Activated naive CD4-positive, alpha-beta T cell treated with anti-CD3 and anti-CD28 coated beads for 36 hours (primary cell): ENCODE measurements at regions not wholly inside any gene's neighbourhood (a gene's known extent, or its start where the extent isn't known, plus 50 kb on each side); places are given as distances from the start of the nearest gene placed in this dataset.

ENCODE experiments used
- CTCF ChIA-PET: fragments of 350-600 bp; sonication (Branson Sonifier 250); formaldehyde crosslinking; loops from one replicate; lab custom pipeline; 2021; ENCODE audit warnings: antibody characterized with exemption; lab: Charles Lee
- DNase-seq: peaks from one replicate; pipeline ENCODE4 v3.0.0-alpha.2; 2020
- H3K27ac Mint-ChIP-seq: one replicate; pipeline ENCODE4 v1.8.0; 2021; ENCODE audit warnings: mild to moderate bottlenecking, mixed read lengths
- H3K27me3 Mint-ChIP-seq: one replicate; pipeline ENCODE4 v1.8.0; 2021; ENCODE audit warnings: low read depth, mixed read lengths
- H3K36me3 Mint-ChIP-seq: one replicate; pipeline ENCODE4 v1.8.0; 2021; ENCODE audit warnings: low read depth, mixed read lengths
- H3K4me1 Mint-ChIP-seq: one replicate; pipeline ENCODE4 v1.8.0; 2021; ENCODE audit warnings: low read depth, mixed read lengths
- H3K4me3 Mint-ChIP-seq: one replicate; pipeline ENCODE4 v1.8.0; 2021; ENCODE audit warnings: mild to moderate bottlenecking, moderate library complexity, mixed read lengths
- H3K9me3 Mint-ChIP-seq: one replicate; pipeline ENCODE4 v1.8.0; 2021; ENCODE audit warnings: mixed read lengths
- intact Hi-C: fragments of 100-400 bp; cut with micrococcal nuclease; formaldehyde crosslinking; loops from one replicate; pipeline ENCODE4 v1.15.1; 2023

DNA sequence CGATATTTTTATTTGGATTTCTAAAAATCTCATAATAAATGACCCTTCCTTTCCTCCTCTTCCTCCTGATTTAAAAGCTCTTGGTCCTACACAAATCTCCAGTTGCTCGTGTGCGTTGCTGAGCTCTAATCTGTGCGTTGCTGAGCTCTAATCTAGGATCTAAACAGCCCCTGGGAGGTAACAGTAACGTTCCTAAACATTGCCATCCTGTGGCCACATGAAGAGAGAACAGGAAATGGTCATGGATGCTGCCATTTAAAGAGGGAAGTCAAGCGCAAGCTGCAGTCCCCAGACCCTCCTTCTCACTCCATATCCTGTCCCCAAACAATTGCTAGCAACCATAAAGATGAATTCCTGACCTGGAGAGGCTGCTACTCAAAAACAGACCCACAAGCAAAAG, 170.8 kb downstream of the NUFIP1 start:
- H3K27ac Mint-ChIP-seq = no peak overlapping the region
- intact Hi-C loops = loop anchor here (2.0 to 5.0 kb wide), 2 partner anchors 106 to 170 kb away; no protein-coding TSS in a partner anchor

DNA sequence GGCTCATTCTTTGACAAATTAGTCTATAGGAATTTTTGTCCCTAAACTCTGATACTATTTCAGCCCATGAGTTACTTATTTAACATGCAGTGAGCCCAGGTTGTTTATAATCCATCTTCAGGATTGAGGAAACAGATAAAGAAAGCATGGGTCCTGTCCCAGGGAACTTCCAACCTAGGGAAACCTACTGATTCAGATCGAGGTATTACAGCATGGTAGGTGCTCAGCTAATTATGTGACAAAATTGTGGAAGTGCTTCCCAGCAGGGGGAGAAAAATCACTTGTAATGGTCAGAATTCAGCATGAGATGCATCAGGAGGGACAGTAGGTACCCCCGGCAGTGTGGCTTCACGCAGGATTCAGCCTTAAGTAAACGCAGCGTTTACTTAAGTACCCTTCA, 171.3 kb downstream of the NUFIP1 start:
- intact Hi-C loops = loop anchor here (2.0 to 5.0 kb wide), 2 partner anchors 106 to 169 kb away; no protein-coding TSS in a partner anchor
- Mint-ChIP-seq H3K4me3 (no peak overlapping the region), H3K27me3 (peaks cover 20% of the 10 kb centered on the region), H3K36me3 (no peaks in the 10 kb centered on the region), H3K27ac (no peak overlapping the region), H3K9me3 (no peaks in the 10 kb centered on the region), H3K4me1 (peaks cover 20% of the 10 kb centered on the region)
- DNase-seq = no peak
- CTCF ChIA-PET = interaction anchor here (0.8 to 1.0 kb wide), 4 partner anchors 39 to 335 kb away, joined by 3 to 4 read pairs (median 4); no protein-coding TSS in a partner anchor

More for the DNA sequence above, 170.8 kb downstream of the NUFIP1 start:
- no peak overlapping the region for H3K4me3 Mint-ChIP-seq
- peak; percentile 10 for DNase-seq
- H3K36me3 Mint-ChIP-seq = no peaks in the 10 kb centered on the region
- H3K27me3 Mint-ChIP-seq = peaks cover 20% of the 10 kb centered on the region
- no peaks in the 10 kb centered on the region for H3K9me3 Mint-ChIP-seq
- CTCF ChIA-PET = interaction anchor here (0.8 to 1.0 kb wide), 4 partner anchors 39 to 335 kb away, joined by 3 to 4 read pairs (median 4); no protein-coding TSS in a partner anchor
- H3K4me1 Mint-ChIP-seq = peaks cover 20% of the 10 kb centered on the region

DNA sequence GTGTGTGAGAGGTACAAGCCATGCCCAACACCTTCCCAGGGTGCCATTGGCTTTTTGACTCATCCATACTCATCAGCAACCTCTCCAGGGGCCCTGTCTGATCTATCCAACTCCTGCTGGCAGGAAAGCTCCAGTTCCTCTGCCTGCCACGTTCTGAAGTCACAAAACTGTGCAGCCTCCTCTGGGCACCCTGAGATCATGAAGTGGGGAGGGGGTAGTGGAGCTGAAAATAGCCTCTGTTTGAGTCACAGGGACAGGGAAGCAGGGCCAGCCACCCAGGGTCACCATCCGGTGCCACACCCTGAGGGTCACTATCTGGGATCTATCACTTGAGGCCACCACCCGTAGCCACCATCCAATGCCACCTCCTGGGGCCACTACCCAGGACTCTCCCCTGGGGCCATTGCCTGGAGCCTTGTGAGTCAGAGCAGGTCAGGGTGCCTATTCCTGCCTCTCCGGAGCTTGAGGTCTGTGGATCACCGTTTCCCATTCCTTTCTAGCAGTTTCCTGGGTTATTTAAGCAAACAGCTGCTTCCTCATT, 172.1 kb downstream of the NUFIP1 start:
- CTCF ChIA-PET = no interaction called here
- Mint-ChIP-seq H3K4me1 (peaks cover 20% of the 10 kb centered on the region), H3K27me3 (peaks cover 19% of the 10 kb centered on the region), H3K4me3 (no peak overlapping the region), H3K9me3 (no peaks in the 10 kb centered on the region), H3K36me3 (no peaks in the 10 kb centered on the region), H3K27ac (no peak overlapping the region)
- intact Hi-C loops = loop anchor here (5.0 kb wide), 1 partner anchor 105 kb away; no protein-coding TSS in a partner anchor
- peak; percentile 9 for DNase-seq

DNA sequence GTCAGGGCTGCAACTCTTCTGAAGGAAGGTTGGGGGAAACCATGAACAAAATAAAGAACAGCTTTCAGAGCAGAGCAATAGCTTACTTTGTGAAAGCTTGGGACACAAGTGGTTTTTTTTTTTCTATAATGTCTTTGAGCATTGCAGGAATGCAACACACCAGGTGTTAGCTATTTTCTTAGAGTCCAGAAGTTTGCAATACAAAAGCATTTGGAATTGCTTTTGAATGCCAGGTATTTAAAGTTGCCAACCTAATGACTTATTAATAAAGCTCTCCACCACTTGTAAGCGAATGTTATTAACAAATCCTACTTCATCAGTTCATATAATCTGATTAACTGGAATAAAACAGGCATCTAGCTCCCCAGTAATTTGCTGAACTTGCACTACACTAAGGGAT, 172.6 kb downstream of the NUFIP1 start:
- CTCF ChIA-PET = no interaction called here
- Mint-ChIP-seq H3K27me3 (peaks cover 19% of the 10 kb centered on the region), H3K27ac (no peak overlapping the region), H3K36me3 (no peaks in the 10 kb centered on the region), H3K9me3 (no peaks in the 10 kb centered on the region), H3K4me1 (peaks cover 20% of the 10 kb centered on the region), H3K4me3 (no peak overlapping the region)
- DNase-seq = no peak
- intact Hi-C loops = loop anchor here (5.0 kb wide), 1 partner anchor 104 kb away; no protein-coding TSS in a partner anchor

DNA sequence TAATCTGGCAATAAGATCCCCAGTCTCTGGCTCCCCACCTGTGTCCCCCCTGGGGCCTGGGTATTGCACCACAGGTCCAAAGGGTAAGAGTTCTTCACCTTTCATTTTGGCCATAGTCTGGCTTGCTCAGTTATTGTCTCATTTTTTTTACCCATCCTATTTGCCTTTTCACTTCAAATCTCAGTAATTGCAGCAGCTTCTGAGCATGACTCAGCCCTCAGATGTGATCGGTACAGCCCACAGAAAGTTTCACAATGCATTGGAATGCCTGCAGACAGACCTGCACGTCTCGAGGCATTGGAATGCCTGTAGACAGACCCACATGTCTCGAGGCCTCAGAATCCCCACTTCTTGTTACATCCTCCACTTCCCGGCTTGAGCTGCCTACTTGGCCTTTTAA, 173.6 kb downstream of the NUFIP1 start:
- Mint-ChIP-seq H3K4me3 (no peak overlapping the region), H3K36me3 (no peaks in the 10 kb centered on the region), H3K9me3 (no peaks in the 10 kb centered on the region), H3K27ac (no peak overlapping the region), H3K4me1 (peaks cover 20% of the 10 kb centered on the region), H3K27me3 (peaks cover 17% of the 10 kb centered on the region)
- CTCF ChIA-PET = interaction anchor here (0.6 kb wide), 1 partner anchor 326 kb away, joined by 5 read pairs; no protein-coding TSS in a partner anchor
- intact Hi-C loops = loop anchor here (5.0 kb wide), 1 partner anchor 103 kb away; no protein-coding TSS in a partner anchor
- peak; percentile 66 for DNase-seq

DNA sequence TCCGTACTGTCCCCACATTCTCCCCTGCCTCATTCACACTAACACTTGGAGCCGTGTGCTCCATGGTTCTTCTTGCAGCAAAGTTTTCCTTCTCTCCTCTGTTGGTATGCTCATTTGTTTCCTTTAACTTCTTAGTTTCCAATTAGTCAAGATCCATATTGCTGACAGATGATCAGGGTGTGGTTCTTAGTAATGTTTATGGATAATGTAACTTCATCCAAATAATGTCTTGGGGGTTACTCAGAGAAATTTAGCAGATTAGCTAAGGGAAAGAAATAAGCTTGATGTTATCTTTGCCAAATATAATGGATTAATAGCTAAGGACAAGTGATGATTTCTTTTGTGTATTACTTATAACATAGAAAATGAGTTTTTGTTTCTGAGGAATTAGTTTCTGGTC, 174.4 kb downstream of the NUFIP1 start:
- intact Hi-C loops = loop anchor here (5.0 kb wide), 1 partner anchor 103 kb away; no protein-coding TSS in a partner anchor
- Mint-ChIP-seq H3K9me3 (no peaks in the 10 kb centered on the region), H3K27ac (no peak overlapping the region), H3K4me3 (no peak overlapping the region), H3K4me1 (peaks cover 19% of the 10 kb centered on the region), H3K27me3 (peaks cover 17% of the 10 kb centered on the region), H3K36me3 (no peaks in the 10 kb centered on the region)
- CTCF ChIA-PET = no interaction called here
- no peak for DNase-seq

DNA sequence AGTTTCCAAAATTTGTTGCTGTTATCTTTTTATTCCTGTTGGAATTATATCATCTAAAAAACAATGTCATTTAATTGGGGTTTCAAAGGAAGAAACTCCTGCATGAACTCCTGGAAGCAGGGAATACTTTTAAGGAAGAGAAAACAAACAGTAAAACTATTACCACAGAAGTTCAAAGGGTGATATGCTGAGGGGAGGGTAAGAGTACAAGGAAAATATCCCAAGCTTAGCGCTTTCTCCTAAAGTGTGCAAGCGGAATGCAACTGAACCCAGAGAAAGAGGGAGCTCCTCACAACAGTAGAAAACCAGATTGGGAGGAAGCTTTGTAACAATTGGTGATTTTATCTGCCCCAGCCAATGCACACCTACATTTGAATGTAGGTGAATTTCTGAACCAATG, 175.1 kb downstream of the NUFIP1 start:
- no peak overlapping the region for H3K27ac Mint-ChIP-seq
- intact Hi-C loops = no loop called here
- CTCF ChIA-PET = interaction anchor here (0.6 to 0.7 kb wide), 2 partner anchors 112 to 332 kb away, joined by 3 to 9 read pairs; no protein-coding TSS in a partner anchor

DNA sequence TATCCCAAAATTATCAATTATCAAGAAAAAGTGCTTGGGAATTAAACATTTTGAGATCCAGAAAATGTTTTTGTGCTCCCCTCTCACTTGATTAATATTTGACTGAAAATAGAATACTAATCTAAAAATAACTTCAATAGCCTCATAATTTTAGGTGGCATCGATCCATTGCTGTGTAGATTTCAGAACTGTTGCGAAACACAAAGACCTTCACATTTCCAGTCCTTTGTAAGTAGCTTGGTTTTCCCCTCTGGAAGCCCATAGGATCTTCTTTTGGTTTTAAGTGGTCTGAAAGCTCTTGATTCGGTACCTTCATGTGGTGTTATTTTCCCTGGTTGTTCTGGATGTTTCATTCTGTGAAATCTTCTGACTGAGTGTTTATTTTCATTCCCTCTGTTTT, 176.5 kb downstream of the NUFIP1 start:
- Mint-ChIP-seq H3K27me3 (peaks cover 16% of the 10 kb centered on the region), H3K9me3 (no peaks in the 10 kb centered on the region), H3K4me3 (no peak overlapping the region), H3K36me3 (no peaks in the 10 kb centered on the region), H3K27ac (no peak overlapping the region), H3K4me1 (peaks cover 8% of the 10 kb centered on the region)
- CTCF ChIA-PET = no interaction called here
- DNase-seq = no peak
- intact Hi-C loops = no loop called here

More for the DNA sequence above, 175.1 kb downstream of the NUFIP1 start:
- peaks cover 13% of the 10 kb centered on the region for H3K4me1 Mint-ChIP-seq
- H3K27me3 Mint-ChIP-seq = peaks cover 17% of the 10 kb centered on the region
- DNase-seq = no peak
- H3K9me3 Mint-ChIP-seq = no peaks in the 10 kb centered on the region
- H3K36me3 Mint-ChIP-seq = no peaks in the 10 kb centered on the region
- no peak overlapping the region for H3K4me3 Mint-ChIP-seq

DNA sequence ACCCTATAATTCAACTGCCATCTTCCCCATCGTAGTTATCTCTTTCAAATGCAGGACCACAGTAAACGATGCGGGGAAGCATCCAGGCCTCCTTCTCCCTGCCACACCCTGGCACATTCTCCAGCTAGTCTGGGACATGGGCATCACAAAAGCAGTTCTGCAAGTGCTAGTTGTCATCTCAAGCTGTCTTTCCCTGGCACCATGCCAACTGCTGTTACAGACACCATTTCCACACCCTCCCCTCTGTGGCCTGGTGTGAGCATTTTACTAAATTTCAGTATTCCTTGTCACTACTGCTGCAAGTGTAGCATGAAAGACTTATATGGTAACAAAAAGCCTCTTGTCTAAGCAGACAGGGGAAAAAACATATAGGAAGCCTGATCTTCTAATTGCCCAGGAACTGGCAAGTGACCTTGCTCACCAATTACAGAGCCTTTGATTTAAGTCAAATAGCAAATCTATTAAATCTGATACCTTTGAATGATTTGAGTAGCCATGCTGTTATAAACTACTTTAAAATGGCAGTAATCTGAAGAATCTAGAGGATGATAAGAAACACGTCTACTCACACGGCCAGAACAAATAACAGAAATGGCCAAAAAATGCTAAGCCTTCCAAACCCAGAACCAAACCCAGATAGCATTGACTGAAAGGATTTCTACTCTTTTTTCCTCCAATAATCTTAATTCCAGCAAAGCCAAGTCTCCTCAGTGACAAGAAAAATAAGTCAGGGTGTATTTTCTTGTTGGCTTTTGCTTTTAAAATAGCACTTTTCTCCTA, 179.0 kb downstream of the NUFIP1 start:
- intact Hi-C loops = no loop called here
- Mint-ChIP-seq H3K27me3 (peaks cover 11% of the 10 kb centered on the region), H3K4me1 (peaks cover 2% of the 10 kb centered on the region), H3K4me3 (no peak overlapping the region), H3K27ac (no peak overlapping the region), H3K9me3 (no peaks in the 10 kb centered on the region), H3K36me3 (no peaks in the 10 kb centered on the region)
- CTCF ChIA-PET = interaction anchor here (1.0 kb wide), 1 partner anchor 106 kb away, joined by 3 read pairs; no protein-coding TSS in a partner anchor
- no peak for DNase-seq

DNA sequence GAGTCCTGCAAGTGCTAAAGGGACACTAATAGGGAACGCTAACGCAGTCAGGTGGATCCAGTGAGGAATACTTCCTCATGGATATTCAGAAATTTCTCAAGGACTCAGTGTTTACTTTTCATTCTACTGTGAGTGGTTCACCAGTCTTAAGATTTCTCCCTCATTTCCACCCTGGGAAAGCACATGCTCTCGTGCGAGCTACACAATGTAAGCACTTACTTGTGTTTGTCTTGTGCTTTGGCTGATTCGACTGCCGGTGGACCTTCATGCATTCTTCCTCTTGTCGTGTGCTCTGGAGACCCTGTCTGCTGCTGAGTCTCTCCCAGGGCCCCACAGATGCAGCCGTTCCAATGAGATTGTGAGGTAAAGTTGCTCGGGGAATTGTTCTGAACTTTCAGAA, 180.1 kb downstream of the NUFIP1 start:
- CTCF ChIA-PET = no interaction called here
- intact Hi-C loops = no loop called here
- Mint-ChIP-seq H3K9me3 (no peaks in the 10 kb centered on the region), H3K27ac (no peak overlapping the region), H3K4me3 (no peak overlapping the region), H3K4me1 (no peaks in the 10 kb centered on the region), H3K27me3 (peaks cover 5% of the 10 kb centered on the region), H3K36me3 (no peaks in the 10 kb centered on the region)
- DNase-seq = no peak

DNA sequence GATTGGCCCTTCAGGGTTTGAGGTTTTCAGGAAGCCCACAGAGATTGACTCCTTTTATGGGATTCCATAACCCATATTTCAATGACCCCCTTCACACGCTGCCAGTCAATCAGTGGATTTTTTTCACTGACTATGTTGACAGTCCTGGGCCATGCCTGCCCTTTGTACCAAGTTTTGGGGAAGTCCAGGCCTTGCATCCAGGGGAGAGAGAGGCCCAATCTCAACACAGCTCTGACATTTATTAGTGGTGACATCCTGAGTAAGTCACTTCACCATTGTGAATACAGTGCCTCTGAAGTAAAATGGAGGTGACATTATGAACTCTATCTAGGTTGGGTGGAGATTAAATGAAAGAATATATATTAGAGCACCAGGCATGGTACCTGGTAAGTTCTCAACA, 181.1 kb downstream of the NUFIP1 start:
- H3K4me1 Mint-ChIP-seq = no peaks in the 10 kb centered on the region
- H3K4me3 Mint-ChIP-seq = no peak overlapping the region
- no peaks in the 10 kb centered on the region for H3K36me3 Mint-ChIP-seq
- no peak overlapping the region for H3K27ac Mint-ChIP-seq
- DNase-seq = no peak
- CTCF ChIA-PET = no interaction called here
- H3K27me3 Mint-ChIP-seq = peaks cover 2% of the 10 kb centered on the region
- no peaks in the 10 kb centered on the region for H3K9me3 Mint-ChIP-seq
- intact Hi-C loops = no loop called here

DNA sequence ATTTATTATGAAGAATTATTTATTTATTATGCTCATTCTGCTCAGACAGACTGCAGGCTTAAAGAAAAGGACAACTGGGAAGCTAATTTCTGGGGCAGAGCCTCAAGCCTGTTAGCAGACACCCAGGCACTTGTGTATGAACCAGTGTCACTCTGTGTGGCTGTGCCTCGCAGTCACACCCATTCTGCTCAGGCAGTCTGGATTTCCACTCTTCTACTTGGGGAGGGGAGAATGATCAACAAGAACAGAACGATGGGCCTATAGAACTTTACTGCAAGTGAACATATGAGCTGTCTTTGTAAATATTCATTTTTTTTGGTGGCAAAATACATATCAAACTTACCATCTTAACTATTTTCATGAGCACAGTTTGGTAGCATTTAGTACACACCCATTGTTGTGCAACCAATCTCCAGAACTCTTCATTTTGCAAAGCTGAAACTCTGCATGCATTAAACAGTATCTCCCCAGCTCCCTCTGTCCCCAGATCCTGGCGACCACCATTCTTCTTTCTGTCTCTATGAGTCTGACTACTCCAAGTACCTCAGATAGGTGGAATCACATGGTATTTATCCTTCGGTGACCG, 181.7 kb downstream of the NUFIP1 start:
- Mint-ChIP-seq H3K27me3 (peaks cover 2% of the 10 kb centered on the region), H3K9me3 (no peaks in the 10 kb centered on the region), H3K4me1 (no peaks in the 10 kb centered on the region), H3K27ac (no peak overlapping the region), H3K36me3 (no peaks in the 10 kb centered on the region), H3K4me3 (no peak overlapping the region)
- CTCF ChIA-PET = interaction anchor here (1.0 kb wide), 1 partner anchor 22 kb away, joined by 4 read pairs; no protein-coding TSS in a partner anchor
- DNase-seq = no peak
- intact Hi-C loops = no loop called here
